HUES6 (cell line): ENCODE measurements at regions not wholly inside any gene's neighbourhood (a gene's known extent, or its start where the extent isn't known, plus 50 kb on each side); places are given as distances from the start of the nearest gene placed in this dataset.
"Not testable (repeated sequence)": the region's sequence is repeated elsewhere in the genome, so short reads cannot be mapped to it uniquely, and the experiment has no call there.

Experiments used
- H3K27ac ChIP-seq: 2 replicates; pipeline ENCODE4 v1.7.0; 2013; ENCODE audit warnings: low read depth, mild to moderate bottlenecking, low read length, inconsistent platforms
- H3K27me3 ChIP-seq: 2 replicates; pipeline ENCODE4 v1.6.1; 2013; ENCODE audit warnings: low read length; ENCODE audit not compliant: control insufficient read depth, insufficient read depth
- H3K36me3 ChIP-seq: 2 replicates; pipeline ENCODE4 v1.6.1; 2013; ENCODE audit warnings: low read length; ENCODE audit not compliant: control insufficient read depth, insufficient read depth
- H3K4me1 ChIP-seq: 2 replicates; pipeline ENCODE4 v1.6.1; 2013; ENCODE audit warnings: low read length; ENCODE audit not compliant: control insufficient read depth, insufficient read depth
- H3K4me3 ChIP-seq: 2 replicates; pipeline ENCODE4 v1.5.1; 2013; ENCODE audit warnings: low read depth, low read length
- H3K9ac ChIP-seq: one replicate; pipeline ENCODE4 v1.6.1; 2013; ENCODE audit warnings: mild to moderate bottlenecking, low read length
- H3K9me3 ChIP-seq: 2 replicates; pipeline ENCODE4 v1.6.1; 2013; ENCODE audit warnings: low read depth, low read length; ENCODE audit not compliant: control insufficient read depth, insufficient read depth

- no peaks in the 10 kb centered on the region for H3K4me1 ChIP-seq
- H3K4me3 ChIP-seq, result no peak overlapping the region
- H3K27me3 ChIP-seq, result no peaks in the 10 kb centered on the region
- no peak overlapping the region for H3K27ac ChIP-seq
- no peaks in the 10 kb centered on the region for H3K36me3 ChIP-seq
- no peak overlapping the region for H3K9ac ChIP-seq
- H3K9me3 ChIP-seq, result no peaks in the 10 kb centered on the region; the same call in 1 of the 2 replicates
Measured at GRCh38 chr16:64343061-64343819, 778.6 kb downstream of the CDH11 start.

DNA sequence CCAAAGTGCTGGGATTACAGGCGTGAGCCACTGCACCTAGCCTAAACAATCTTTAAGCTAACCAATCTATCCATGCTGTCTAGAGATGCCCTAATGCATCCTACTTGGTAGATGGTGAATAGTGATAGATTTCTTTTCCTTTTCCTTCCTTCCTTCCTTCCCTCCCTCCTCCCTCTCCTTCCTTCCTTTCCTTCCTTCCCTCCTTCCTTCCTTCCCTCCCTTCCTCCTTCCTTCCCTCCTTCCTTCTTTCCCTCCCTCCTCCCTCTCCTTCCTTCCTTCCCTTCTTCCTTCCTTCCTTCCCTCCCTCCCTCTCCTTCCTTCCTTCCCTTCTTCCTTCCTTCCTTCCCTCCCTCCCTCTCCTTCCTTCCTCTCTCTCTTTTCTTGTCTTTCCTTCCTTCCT is 780.5 kb downstream of the CDH11 start:
- H3K9ac ChIP-seq, H3K36me3 ChIP-seq, H3K4me3 ChIP-seq, H3K27me3 ChIP-seq, H3K9me3 ChIP-seq, H3K4me1 ChIP-seq, H3K27ac ChIP-seq: not testable (repeated sequence)

DNA sequence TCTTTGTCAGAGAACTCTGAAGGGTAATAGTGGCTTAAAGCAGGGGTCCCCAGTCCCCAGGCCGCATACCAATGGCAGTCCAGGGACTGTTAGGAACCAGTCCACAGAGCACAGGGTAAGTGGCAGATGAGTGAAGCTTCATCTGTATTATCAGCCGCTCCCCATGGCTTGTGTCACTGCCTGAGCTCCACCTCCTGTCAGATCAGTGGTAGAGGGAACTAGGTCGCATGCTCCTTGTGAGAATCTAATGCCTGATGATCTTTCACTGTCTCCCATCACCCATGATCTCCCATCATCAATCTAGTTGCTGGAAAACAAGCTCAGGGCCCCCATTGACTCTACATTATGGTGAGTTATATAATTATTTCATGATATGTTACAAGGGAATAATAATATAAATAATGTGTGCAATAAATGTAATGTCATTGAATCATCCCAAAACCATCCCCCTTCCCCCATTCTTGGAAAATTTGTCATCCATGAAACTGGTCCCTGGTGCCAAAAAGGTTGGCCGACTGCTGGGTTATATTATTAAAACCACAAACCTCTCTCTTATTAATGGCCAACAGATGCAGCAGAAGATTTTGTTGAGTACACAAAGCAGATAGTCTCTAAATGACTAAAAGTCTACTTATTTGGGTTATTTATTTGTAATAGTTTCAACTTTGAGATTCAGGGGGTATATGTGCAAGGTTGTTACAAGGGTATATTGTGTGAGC is 782.7 kb downstream of the CDH11 start:
- Histone ChIP-seq H3K27ac (no peak overlapping the region), H3K9me3 (no peaks in the 10 kb centered on the region), H3K27me3 (no peaks in the 10 kb centered on the region), H3K36me3 (no peaks in the 10 kb centered on the region), H3K9ac (no peak overlapping the region), H3K4me1 (peaks cover 10% of the 10 kb centered on the region; the same call in 1 of the 2 replicates), H3K4me3 (no peak overlapping the region)

DNA sequence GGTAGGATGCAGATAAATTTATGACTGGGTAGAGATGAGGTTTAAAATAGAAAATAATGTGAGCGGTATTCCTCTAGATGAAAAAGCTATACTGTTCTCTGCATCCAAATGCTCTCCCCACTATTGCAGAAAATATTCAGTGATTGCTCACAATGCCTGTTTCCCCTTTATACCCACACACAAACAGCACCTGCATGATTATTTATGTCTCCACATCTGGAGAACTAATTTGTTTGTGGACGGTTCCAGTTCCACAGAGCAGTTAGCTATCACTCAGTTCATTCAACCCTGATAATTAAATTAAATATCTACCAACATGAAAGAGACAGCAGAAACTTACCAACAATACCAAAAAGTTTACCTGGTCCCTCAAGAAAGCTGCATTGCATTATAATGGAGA is 800.0 kb downstream of the CDH11 start:
- H3K36me3 ChIP-seq, result no peaks in the 10 kb centered on the region
- H3K9me3 ChIP-seq, result no peaks in the 10 kb centered on the region
- H3K4me3 ChIP-seq, result no peak overlapping the region
- no peaks in the 10 kb centered on the region for H3K27me3 ChIP-seq
- H3K4me1 ChIP-seq, result no peaks in the 10 kb centered on the region
- no peak overlapping the region for H3K27ac ChIP-seq
- H3K9ac ChIP-seq, result no peak overlapping the region

GRCh38 chr16:64321066-64321465 is 800.8 kb downstream of the CDH11 start:
- H3K9me3 ChIP-seq, result no peaks in the 10 kb centered on the region
- no peaks in the 10 kb centered on the region for H3K4me1 ChIP-seq
- no peaks in the 10 kb centered on the region for H3K27me3 ChIP-seq
- no peak overlapping the region for H3K9ac ChIP-seq
- no peaks in the 10 kb centered on the region for H3K36me3 ChIP-seq
- H3K27ac ChIP-seq, result no peak overlapping the region
- H3K4me3 ChIP-seq, result no peak overlapping the region

GRCh38 chr16:64317601-64318000 is 804.3 kb downstream of the CDH11 start:
- Histone ChIP-seq H3K27me3 (no peaks in the 10 kb centered on the region), H3K4me1 (no peaks in the 10 kb centered on the region), H3K4me3 (no peak overlapping the region), H3K9ac (no peak overlapping the region), H3K27ac (no peak overlapping the region), H3K9me3 (no peaks in the 10 kb centered on the region), H3K36me3 (no peaks in the 10 kb centered on the region)

GRCh38 chr16:64313726-64314125 is 808.1 kb downstream of the CDH11 start:
- Histone ChIP-seq H3K4me3 (no peak overlapping the region), H3K36me3 (no peaks in the 10 kb centered on the region), H3K27ac (no peak overlapping the region), H3K4me1 (no peaks in the 10 kb centered on the region), H3K9me3 (peaks cover 4% of the 10 kb centered on the region), H3K27me3 (no peaks in the 10 kb centered on the region), H3K9ac (no peak overlapping the region)

- Histone ChIP-seq H3K4me1 (no peaks in the 10 kb centered on the region), H3K4me3 (no peak overlapping the region), H3K27ac (no peak overlapping the region), H3K36me3 (no peaks in the 10 kb centered on the region), H3K9ac (no peak overlapping the region), H3K27me3 (no peaks in the 10 kb centered on the region), H3K9me3 (peaks cover 4% of the 10 kb centered on the region)
Measured at GRCh38 chr16:64312980-64313379, 808.9 kb downstream of the CDH11 start.

GRCh38 chr16:64312292-64312691 is 809.6 kb downstream of the CDH11 start:
- Histone ChIP-seq H3K27me3 (no peaks in the 10 kb centered on the region), H3K9me3 (peaks cover 4% of the 10 kb centered on the region), H3K36me3 (no peaks in the 10 kb centered on the region), H3K4me1 (no peaks in the 10 kb centered on the region), H3K9ac (no peak overlapping the region), H3K27ac (no peak overlapping the region), H3K4me3 (no peak overlapping the region)

- H3K9me3 ChIP-seq, result peaks cover 4% of the 10 kb centered on the region
- no peaks in the 10 kb centered on the region for H3K27me3 ChIP-seq
- no peak overlapping the region for H3K27ac ChIP-seq
- no peak overlapping the region for H3K9ac ChIP-seq
- H3K36me3 ChIP-seq, result no peaks in the 10 kb centered on the region
- peaks cover 4% of the 10 kb centered on the region; the same call in 1 of the 2 replicates for H3K4me1 ChIP-seq
- H3K4me3 ChIP-seq, result no peak overlapping the region
Measured at GRCh38 chr16:64311241-64311640, 810.6 kb downstream of the CDH11 start.

DNA sequence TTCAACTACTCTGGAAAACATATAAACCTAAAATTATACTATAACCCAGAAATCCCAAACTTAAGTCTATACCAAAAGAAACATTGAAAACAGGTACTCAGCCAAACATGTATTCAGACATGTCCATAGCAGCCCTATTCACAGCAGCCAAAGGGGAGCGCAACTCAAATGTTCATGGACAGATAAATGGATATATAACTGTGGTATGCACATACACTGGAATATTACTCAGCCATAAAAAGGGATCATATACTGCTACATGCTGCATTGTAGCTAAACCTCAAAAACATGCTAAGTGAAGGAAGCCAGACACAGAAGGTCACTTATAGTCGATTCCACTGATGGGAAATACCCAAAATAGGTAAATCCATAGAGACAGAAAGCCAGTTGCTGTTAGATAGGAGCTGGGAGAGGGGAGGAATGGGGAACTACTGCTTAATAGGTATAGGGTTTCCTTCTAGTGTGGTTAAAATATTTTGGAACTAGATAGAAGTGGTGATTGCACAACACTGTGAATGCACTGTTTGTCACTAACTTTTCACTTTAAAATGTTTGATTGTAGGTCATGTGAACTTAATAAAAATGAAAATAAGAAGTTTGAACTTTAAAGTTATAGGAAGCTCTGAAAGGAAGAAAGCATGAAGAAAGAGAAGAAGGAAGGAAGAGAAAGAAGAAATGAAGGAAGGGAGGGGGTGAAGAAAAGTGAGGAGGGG is 812.3 kb downstream of the CDH11 start:
- Histone ChIP-seq H3K9me3 (peaks cover 4% of the 10 kb centered on the region), H3K4me1 (peaks cover 4% of the 10 kb centered on the region; the same call in 1 of the 2 replicates), H3K27me3 (no peaks in the 10 kb centered on the region), H3K4me3 (no peak overlapping the region), H3K36me3 (no peaks in the 10 kb centered on the region), H3K27ac (no peak overlapping the region), H3K9ac (no peak overlapping the region)
